HEK293 (cell line): ENCODE measurements at regions not wholly inside any gene's neighbourhood (a gene's known extent, or its start where the extent isn't known, plus 50 kb on each side); places are given as distances from the start of the nearest gene placed in this dataset.

Experiments
- CTCF ChIA-PET: fragments of 350-600 bp; formaldehyde crosslinking; extraction: SDS; loops from one replicate; lab custom pipeline; 2021; ENCODE audit warnings: antibody characterized with exemption; lab: Yijun Ruan, JAX
- POLR2A ChIA-PET: fragments of 300-600 bp; formaldehyde crosslinking; extraction: SDS; loops from one replicate; lab custom pipeline; 2020; ENCODE audit warnings: antibody characterized with exemption, inconsistent platforms; lab: Yijun Ruan, JAX
- H3K27ac ChIP-seq: fragments of 200-500 bp; sonication (Bioruptor generic); 2 replicates; pipeline ENCODE4 v1.5.1; 2014; ENCODE audit warnings: low read depth, low read length, control low read depth, inconsistent platforms; ENCODE audit errors: extremely low read depth
- H3K36me3 ChIP-seq, 2 experiments: fragments of 200-500 bp in 1 of 2; sonication (Bioruptor generic) in 1 of 2; 1 replicate in 1 of 2; 2 replicates in 1 of 2; pipeline ENCODE4 v1.5.1; 2014 to 2017; ENCODE audit warnings: inconsistent platforms in 2 of 2, low read length in 2 of 2; ENCODE audit not compliant: control insufficient read depth in 2 of 2, insufficient read depth in 1 of 2
- H3K4me1 ChIP-seq: fragments of 200-500 bp; sonication (Bioruptor generic); 2 replicates; pipeline ENCODE4 v1.5.1; 2014; ENCODE audit warnings: mild to moderate bottlenecking, low read length, inconsistent platforms; ENCODE audit not compliant: control insufficient read depth, insufficient read depth
- H3K4me3 ChIP-seq: 2 replicates; pipeline ENCODE4 v1.5.1; 2011; ENCODE audit warnings: low read depth, mild to moderate bottlenecking, control low read depth, low read length, moderate library complexity
- H3K9me3 ChIP-seq: fragments of 200-500 bp; sonication (Bioruptor generic); 2 replicates; pipeline ENCODE4 v1.5.1; 2014; ENCODE audit warnings: low read depth, low read length, inconsistent platforms; ENCODE audit not compliant: control insufficient read depth, insufficient read depth
- GFI1B ChIP-seq: fragments of 450-650 bp; formaldehyde crosslinking; IDR thresholded peaks from 2 replicates; pipeline ENCODE4 v1.5.1; 2016; ENCODE audit warnings: missing biosample characterization, missing genetic modification characterization
- GLI2 ChIP-seq: fragments of 450-650 bp; formaldehyde crosslinking; IDR thresholded peaks from 2 replicates; pipeline ENCODE4; 2017; ENCODE audit warnings: missing biosample characterization, missing genetic modification characterization, low read depth, borderline replicate concordance
- KLF1 ChIP-seq: fragments of 450-650 bp; formaldehyde crosslinking; IDR thresholded peaks from 2 replicates; pipeline ENCODE4 v1.5.1; 2016; ENCODE audit warnings: missing biosample characterization, missing genetic modification characterization
- MZF1 ChIP-seq: fragments of 450-650 bp; formaldehyde crosslinking; IDR thresholded peaks from 2 replicates; pipeline ENCODE4 v1.5.1; 2017; ENCODE audit warnings: missing biosample characterization, missing genetic modification characterization, borderline replicate concordance
- SALL2 ChIP-seq: fragments of 450-650 bp; formaldehyde crosslinking; IDR thresholded peaks from 2 replicates; pipeline ENCODE4 v1.5.0; 2017; ENCODE audit warnings: missing biosample characterization, mild to moderate bottlenecking, missing genetic modification characterization, borderline replicate concordance
- ZBTB8A ChIP-seq: fragments of 450-650 bp; formaldehyde crosslinking; IDR thresholded peaks from 2 replicates; pipeline ENCODE4 v1.5.1; 2016; ENCODE audit warnings: missing biosample characterization, missing genetic modification characterization
- ZFP41 ChIP-seq: fragments of 450-650 bp; formaldehyde crosslinking; IDR thresholded peaks from 2 replicates; pipeline ENCODE4 v1.5.1; 2016; ENCODE audit warnings: missing biosample characterization, missing genetic modification characterization, borderline replicate concordance
- ZIC2 ChIP-seq: fragments of 450-650 bp; formaldehyde crosslinking; IDR thresholded peaks from 2 replicates; pipeline ENCODE4 v1.5.1; 2016; ENCODE audit warnings: missing biosample characterization, missing genetic modification characterization
- ZNF10 ChIP-seq: fragments of 450-650 bp; formaldehyde crosslinking; IDR thresholded peaks from 2 replicates; pipeline ENCODE4 v1.5.1; 2017; ENCODE audit warnings: missing biosample characterization, missing genetic modification characterization
- ZNF23 ChIP-seq: fragments of 450-650 bp; formaldehyde crosslinking; IDR thresholded peaks from 2 replicates; pipeline ENCODE4 v1.5.1; 2016; ENCODE audit warnings: missing biosample characterization, missing genetic modification characterization, borderline replicate concordance
- ZNF335 ChIP-seq: fragments of 450-650 bp; formaldehyde crosslinking; conservative IDR thresholded peaks from 2 replicates; pipeline ENCODE4 v1.5.1; 2016; ENCODE audit warnings: missing biosample characterization, missing genetic modification characterization
- ZNF660 ChIP-seq: fragments of 450-650 bp; IDR thresholded peaks from 2 replicates; pipeline ENCODE4 v1.5.1; 2018; ENCODE audit warnings: missing biosample characterization, mild to moderate bottlenecking, missing genetic modification characterization
- ZNF785 ChIP-seq: fragments of 450-650 bp; formaldehyde crosslinking; IDR thresholded peaks from 2 replicates; pipeline ENCODE4 v1.5.1; 2016; ENCODE audit warnings: missing biosample characterization, missing genetic modification characterization
- ZSCAN23 ChIP-seq: fragments of 450-650 bp; formaldehyde crosslinking; IDR thresholded peaks from 2 replicates; pipeline ENCODE4 v1.5.1; 2016; ENCODE audit warnings: missing biosample characterization, missing genetic modification characterization
- TF ChIP-seq, protein P1 (sequence below): fragments of 450-650 bp; formaldehyde crosslinking; IDR thresholded peaks from 2 replicates; pipeline ENCODE4 v1.5.1; 2016; ENCODE audit warnings: missing biosample characterization, missing genetic modification characterization, low read depth
- TF ChIP-seq, protein P2 (sequence below): fragments of 450-650 bp; formaldehyde crosslinking; IDR thresholded peaks from 2 replicates; pipeline ENCODE4 v1.5.0; 2017; ENCODE audit warnings: missing biosample characterization, missing genetic modification characterization, borderline replicate concordance
- TF ChIP-seq, protein P3 (sequence below): fragments of 450-650 bp; IDR thresholded peaks from 2 replicates; pipeline ENCODE4 v1.5.1; 2018; ENCODE audit warnings: missing biosample characterization, missing genetic modification characterization
- TF ChIP-seq, protein P4 (sequence below): fragments of 450-650 bp; formaldehyde crosslinking; IDR thresholded peaks from 2 replicates; pipeline ENCODE4 v1.5.1; 2016; ENCODE audit warnings: missing biosample characterization, missing genetic modification characterization, borderline replicate concordance
- TF ChIP-seq, protein P5 (sequence below): fragments of 450-650 bp; formaldehyde crosslinking; IDR thresholded peaks from 2 replicates; pipeline ENCODE4 v1.5.1; 2016; ENCODE audit warnings: missing biosample characterization, missing genetic modification characterization

DNA sequence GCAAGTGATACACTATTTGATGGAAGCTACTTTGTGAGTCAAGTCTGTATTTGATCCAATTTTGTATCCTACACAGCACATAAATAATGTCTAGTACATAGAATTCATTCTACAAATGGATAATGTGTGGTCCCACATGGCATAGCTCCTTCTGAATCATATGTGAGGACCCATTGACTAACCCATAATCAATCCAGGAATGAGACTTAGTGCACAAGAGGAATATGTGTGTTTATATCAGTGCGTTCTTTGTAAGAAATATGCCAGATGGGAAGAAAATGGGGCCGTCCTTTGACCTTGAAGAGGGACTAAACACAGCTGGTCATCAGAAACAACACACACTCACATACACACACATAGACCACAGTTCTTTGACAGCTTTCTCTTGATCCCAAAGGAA is 282.7 kb upstream of the SEMA6D start:
- ChIA-PET CTCF (interaction anchor here (0.6 kb wide), 1 partner anchor 1435 kb away, joined by 5 read pairs; no protein-coding TSS in a partner anchor), POLR2A (no interaction called here)
- Histone ChIP-seq H3K27ac (no peak overlapping the region), H3K4me3 (no peak overlapping the region), H3K36me3 (no peaks in the 10 kb centered on the region), H3K9me3 (no peaks in the 10 kb centered on the region), H3K4me1 (no peaks in the 10 kb centered on the region)
- TF ChIP-seq, protein P1, sequence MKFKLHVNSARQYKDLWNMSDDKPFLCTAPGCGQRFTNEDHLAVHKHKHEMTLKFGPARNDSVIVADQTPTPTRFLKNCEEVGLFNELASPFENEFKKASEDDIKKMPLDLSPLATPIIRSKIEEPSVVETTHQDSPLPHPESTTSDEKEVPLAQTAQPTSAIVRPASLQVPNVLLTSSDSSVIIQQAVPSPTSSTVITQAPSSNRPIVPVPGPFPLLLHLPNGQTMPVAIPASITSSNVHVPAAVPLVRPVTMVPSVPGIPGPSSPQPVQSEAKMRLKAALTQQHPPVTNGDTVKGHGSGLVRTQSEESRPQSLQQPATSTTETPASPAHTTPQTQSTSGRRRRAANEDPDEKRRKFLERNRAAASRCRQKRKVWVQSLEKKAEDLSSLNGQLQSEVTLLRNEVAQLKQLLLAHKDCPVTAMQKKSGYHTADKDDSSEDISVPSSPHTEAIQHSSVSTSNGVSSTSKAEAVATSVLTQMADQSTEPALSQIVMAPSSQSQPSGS (tag by site-specific recombination): no peak
- TF ChIP-seq KLF1: no peak
- TF ChIP-seq ZNF10 (tag by site-specific recombination): no peak
- TF ChIP-seq ZNF660 (tag by site-specific recombination): no peak
- no peak for TF ChIP-seq ZBTB8A
- TF ChIP-seq GLI2 (tag by site-specific recombination): no peak
- TF ChIP-seq, protein P2, sequence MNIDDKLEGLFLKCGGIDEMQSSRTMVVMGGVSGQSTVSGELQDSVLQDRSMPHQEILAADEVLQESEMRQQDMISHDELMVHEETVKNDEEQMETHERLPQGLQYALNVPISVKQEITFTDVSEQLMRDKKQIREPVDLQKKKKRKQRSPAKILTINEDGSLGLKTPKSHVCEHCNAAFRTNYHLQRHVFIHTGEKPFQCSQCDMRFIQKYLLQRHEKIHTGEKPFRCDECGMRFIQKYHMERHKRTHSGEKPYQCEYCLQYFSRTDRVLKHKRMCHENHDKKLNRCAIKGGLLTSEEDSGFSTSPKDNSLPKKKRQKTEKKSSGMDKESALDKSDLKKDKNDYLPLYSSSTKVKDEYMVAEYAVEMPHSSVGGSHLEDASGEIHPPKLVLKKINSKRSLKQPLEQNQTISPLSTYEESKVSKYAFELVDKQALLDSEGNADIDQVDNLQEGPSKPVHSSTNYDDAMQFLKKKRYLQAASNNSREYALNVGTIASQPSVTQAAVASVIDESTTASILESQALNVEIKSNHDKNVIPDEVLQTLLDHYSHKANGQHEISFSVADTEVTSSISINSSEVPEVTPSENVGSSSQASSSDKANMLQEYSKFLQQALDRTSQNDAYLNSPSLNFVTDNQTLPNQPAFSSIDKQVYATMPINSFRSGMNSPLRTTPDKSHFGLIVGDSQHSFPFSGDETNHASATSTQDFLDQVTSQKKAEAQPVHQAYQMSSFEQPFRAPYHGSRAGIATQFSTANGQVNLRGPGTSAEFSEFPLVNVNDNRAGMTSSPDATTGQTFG (tag by site-specific recombination): no peak
- no peak for TF ChIP-seq ZNF785
- no peak for TF ChIP-seq ZIC2 (tag by site-specific recombination)
- no peak for TF ChIP-seq ZNF23 (tag by site-specific recombination)
- TF ChIP-seq, protein P3, sequence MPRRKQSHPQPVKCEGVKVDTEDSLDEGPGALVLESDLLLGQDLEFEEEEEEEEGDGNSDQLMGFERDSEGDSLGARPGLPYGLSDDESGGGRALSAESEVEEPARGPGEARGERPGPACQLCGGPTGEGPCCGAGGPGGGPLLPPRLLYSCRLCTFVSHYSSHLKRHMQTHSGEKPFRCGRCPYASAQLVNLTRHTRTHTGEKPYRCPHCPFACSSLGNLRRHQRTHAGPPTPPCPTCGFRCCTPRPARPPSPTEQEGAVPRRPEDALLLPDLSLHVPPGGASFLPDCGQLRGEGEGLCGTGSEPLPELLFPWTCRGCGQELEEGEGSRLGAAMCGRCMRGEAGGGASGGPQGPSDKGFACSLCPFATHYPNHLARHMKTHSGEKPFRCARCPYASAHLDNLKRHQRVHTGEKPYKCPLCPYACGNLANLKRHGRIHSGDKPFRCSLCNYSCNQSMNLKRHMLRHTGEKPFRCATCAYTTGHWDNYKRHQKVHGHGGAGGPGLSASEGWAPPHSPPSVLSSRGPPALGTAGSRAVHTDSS (tag by site-specific recombination): no peak
- TF ChIP-seq, protein P4, sequence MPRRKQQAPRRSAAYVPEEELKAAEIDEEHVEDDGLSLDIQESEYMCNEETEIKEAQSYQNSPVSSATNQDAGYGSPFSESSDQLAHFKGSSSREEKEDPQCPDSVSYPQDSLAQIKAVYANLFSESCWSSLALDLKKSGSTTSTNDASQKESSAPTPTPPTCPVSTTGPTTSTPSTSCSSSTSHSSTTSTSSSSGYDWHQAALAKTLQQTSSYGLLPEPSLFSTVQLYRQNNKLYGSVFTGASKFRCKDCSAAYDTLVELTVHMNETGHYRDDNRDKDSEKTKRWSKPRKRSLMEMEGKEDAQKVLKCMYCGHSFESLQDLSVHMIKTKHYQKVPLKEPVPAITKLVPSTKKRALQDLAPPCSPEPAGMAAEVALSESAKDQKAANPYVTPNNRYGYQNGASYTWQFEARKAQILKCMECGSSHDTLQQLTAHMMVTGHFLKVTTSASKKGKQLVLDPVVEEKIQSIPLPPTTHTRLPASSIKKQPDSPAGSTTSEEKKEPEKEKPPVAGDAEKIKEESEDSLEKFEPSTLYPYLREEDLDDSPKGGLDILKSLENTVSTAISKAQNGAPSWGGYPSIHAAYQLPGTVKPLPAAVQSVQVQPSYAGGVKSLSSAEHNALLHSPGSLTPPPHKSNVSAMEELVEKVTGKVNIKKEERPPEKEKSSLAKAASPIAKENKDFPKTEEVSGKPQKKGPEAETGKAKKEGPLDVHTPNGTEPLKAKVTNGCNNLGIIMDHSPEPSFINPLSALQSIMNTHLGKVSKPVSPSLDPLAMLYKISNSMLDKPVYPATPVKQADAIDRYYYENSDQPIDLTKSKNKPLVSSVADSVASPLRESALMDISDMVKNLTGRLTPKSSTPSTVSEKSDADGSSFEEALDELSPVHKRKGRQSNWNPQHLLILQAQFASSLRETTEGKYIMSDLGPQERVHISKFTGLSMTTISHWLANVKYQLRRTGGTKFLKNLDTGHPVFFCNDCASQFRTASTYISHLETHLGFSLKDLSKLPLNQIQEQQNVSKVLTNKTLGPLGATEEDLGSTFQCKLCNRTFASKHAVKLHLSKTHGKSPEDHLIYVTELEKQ (tag by site-specific recombination): no peak
- TF ChIP-seq ZSCAN23 (tag by site-specific recombination): no peak

DNA sequence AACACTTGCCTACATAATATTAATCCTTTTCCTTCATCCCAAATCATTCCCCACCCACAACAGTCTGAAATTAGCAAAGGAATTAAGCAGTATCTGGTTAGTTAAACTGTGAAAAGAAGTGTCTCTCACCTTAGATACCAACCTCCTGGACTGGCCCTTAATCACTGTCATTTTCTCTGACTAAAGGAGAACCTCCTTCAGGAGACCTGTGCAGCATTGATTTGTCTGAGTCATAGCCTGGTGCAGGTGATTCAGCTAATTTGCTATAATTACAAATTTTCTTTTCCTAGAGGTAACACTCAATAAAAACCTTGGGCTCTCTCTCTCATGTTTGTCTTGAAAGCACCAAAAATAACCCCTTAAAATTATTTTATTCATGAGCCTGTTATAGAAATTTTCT is 279.8 kb upstream of the SEMA6D start:
- no peaks in the 10 kb centered on the region for H3K9me3 ChIP-seq
- TF ChIP-seq, protein P5, sequence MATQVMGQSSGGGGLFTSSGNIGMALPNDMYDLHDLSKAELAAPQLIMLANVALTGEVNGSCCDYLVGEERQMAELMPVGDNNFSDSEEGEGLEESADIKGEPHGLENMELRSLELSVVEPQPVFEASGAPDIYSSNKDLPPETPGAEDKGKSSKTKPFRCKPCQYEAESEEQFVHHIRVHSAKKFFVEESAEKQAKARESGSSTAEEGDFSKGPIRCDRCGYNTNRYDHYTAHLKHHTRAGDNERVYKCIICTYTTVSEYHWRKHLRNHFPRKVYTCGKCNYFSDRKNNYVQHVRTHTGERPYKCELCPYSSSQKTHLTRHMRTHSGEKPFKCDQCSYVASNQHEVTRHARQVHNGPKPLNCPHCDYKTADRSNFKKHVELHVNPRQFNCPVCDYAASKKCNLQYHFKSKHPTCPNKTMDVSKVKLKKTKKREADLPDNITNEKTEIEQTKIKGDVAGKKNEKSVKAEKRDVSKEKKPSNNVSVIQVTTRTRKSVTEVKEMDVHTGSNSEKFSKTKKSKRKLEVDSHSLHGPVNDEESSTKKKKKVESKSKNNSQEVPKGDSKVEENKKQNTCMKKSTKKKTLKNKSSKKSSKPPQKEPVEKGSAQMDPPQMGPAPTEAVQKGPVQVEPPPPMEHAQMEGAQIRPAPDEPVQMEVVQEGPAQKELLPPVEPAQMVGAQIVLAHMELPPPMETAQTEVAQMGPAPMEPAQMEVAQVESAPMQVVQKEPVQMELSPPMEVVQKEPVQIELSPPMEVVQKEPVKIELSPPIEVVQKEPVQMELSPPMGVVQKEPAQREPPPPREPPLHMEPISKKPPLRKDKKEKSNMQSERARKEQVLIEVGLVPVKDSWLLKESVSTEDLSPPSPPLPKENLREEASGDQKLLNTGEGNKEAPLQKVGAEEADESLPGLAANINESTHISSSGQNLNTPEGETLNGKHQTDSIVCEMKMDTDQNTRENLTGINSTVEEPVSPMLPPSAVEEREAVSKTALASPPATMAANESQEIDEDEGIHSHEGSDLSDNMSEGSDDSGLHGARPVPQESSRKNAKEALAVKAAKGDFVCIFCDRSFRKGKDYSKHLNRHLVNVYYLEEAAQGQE (tag by site-specific recombination): no peak
- TF ChIP-seq SALL2 (no peak), ZNF335 (tag by site-specific recombination) (no peak), GFI1B (tag by site-specific recombination) (no peak), MZF1 (tag by site-specific recombination) (no peak), ZFP41 (tag by site-specific recombination) (no peak)
- CTCF ChIA-PET: no interaction called here

More for the DNA sequence above, 279.8 kb upstream of the SEMA6D start:
- POLR2A ChIA-PET: no interaction called here
- no peaks in the 10 kb centered on the region for H3K36me3 ChIP-seq
- H3K4me3 ChIP-seq: no peak overlapping the region
- no peak overlapping the region for H3K27ac ChIP-seq
- H3K4me1 ChIP-seq: no peaks in the 10 kb centered on the region
